Upper lobe of left lung (tissue), 4 donors: ENCODE measurements at regions not wholly inside any gene's neighbourhood (a gene's known extent, or its start where the extent isn't known, plus 50 kb on each side); places are given as distances from the start of the nearest gene placed in this dataset.

ENCODE experiments used
- CTCF ChIP-seq, 6 experiments: fragments of 450-650 bp in 4 of 6; fragments of 200-600 bp in 2 of 6; sonication (generic) in 2 of 6; IDR thresholded peaks; one replicate each; pipeline ENCODE4 v1.5.1; 2016 to 2019; ENCODE audit warnings: antibody characterized with exemption in 6 of 6
- EP300 ChIP-seq, 4 donors: sonication (generic); formaldehyde crosslinking; IDR thresholded peaks; one replicate each; pipeline ENCODE4 v1.5.1; 2017; ENCODE audit warnings: antibody characterized with exemption in 4 of 4, control low read depth in 2 of 4
- POLR2A ChIP-seq, 4 donors: fragments of 450-650 bp; IDR thresholded peaks; one replicate each; pipeline ENCODE4 v1.5.1; 2016 to 2017; ENCODE audit warnings: antibody characterized with exemption in 4 of 4, mild to moderate bottlenecking in 2 of 4
- POLR2AphosphoS5 ChIP-seq, 2 donors: sonication (generic); formaldehyde crosslinking; IDR thresholded peaks; one replicate each; pipeline ENCODE4 v1.5.1; 2017; ENCODE audit warnings: antibody characterized with exemption in 2 of 2

GRCh38 chr5:29230591-29230990, 1962.9 kb upstream of the CDH6 start:
- TF ChIP-seq CTCF (IDR thresholded peaks at IDR 0.05): no peak
- no peak for TF ChIP-seq POLR2AphosphoS5 (IDR thresholded peaks at IDR 0.05)
- TF ChIP-seq POLR2A (IDR thresholded peaks at IDR 0.05): no peak
- TF ChIP-seq EP300 (IDR thresholded peaks at IDR 0.05): no peak
